IPS DF 19.7 (cell line): ENCODE measurements at regions not wholly inside any gene's neighbourhood (a gene's known extent, or its start where the extent isn't known, plus 50 kb on each side); places are given as distances from the start of the nearest gene placed in this dataset.
"Not testable (repeated sequence)": the region's sequence is repeated elsewhere in the genome, so short reads cannot be mapped to it uniquely, and the experiment has no call there.

Experiments used
- DNase-seq: peaks from one replicate; pipeline ENCODE4 v3.0.0-alpha.2; 2013; ENCODE audit warnings: low read depth, low spot score

DNA sequence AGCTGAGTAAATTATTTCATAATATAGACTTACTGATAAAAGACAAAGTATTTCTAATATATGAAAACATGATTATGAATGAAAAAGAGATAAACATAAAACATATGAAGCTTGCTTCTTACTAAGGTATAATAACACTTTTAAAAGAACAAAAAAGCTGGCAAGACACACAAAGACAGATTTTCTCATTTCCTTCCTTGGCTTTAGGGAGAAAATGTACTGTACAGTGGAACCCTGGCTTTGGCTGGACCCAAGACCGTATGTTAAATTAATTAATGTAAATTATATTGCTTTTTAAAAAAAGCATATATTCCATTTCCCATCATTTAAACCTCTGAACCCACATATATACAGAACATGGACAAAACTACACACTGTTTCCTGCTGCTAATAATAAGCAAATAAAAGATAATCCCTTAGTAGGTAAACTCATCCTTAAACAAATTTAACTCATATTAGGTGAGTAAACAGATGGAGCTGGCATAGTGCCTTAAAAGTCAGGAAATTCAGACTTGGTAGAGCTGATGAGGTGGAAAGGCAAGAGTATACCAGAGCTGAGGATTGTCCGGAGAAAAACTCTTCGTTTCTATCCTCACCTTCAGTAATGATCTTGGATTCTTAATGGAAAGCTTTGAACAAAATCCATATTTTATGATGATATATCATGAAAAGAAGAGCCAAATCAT, 1016.4 kb upstream of the KCND2 start:
- no peak for DNase-seq

DNA sequence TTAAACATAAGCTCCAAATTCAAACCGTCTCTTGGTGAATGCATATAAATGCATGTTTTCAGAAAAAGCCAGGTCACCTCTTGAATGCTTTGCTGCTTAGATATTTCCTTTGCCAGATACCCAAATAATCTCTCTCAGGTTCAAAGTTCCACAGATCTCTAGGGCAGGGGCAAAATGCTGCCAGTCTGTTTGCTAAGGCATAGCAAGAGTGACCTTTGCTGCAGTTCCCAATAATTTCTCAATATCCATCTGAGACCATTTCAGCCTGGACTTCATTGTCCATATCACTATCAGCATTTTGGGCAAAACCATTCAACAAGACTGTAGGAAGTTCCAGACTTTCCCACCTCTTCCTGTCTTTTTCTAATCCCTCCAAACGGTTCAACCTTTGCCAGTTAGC, 1006.2 kb upstream of the KCND2 start:
- not testable (repeated sequence) for DNase-seq

DNA sequence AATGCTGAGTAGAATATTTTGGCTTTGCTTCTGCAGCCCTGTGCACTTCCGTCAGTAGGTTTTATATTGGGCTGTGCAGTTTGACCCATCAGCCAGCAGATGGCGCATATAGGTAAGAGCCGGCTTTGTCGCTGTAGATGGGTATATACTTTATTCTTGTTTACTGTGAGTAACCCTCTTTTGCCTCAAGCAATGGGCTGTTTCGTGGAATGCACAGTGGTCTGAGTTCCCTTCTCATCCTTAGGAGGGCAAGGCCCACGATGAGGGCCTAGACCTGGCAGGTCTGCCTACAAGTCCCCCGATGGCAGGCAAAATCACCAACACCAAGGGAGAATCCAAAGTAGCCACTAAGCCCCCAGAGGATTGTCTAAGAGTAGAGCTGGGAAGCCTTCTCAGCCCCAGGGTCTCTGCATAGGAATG, 1002.9 kb upstream of the KCND2 start:
- DNase-seq = no peak

DNA sequence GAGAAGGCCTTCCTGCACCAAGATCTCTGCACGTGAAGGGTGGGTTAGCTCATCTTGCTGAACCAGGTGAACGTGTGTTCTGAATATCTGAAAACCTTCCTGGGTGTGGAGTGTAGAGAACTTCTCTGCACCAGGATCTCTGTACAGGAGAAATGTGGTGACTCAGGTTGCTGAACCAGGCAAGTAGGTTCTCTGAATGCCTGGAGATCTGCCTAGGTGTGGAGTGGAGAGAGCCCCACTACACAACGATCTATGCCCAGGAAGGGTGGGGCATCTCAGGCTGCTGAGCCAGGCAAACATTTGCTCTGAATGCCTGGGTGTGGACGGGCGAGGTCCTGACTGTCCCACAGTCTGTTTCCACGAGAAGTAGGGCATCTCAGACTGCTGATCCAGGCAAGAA, 1002.3 kb upstream of the KCND2 start:
- no peak for DNase-seq

DNA sequence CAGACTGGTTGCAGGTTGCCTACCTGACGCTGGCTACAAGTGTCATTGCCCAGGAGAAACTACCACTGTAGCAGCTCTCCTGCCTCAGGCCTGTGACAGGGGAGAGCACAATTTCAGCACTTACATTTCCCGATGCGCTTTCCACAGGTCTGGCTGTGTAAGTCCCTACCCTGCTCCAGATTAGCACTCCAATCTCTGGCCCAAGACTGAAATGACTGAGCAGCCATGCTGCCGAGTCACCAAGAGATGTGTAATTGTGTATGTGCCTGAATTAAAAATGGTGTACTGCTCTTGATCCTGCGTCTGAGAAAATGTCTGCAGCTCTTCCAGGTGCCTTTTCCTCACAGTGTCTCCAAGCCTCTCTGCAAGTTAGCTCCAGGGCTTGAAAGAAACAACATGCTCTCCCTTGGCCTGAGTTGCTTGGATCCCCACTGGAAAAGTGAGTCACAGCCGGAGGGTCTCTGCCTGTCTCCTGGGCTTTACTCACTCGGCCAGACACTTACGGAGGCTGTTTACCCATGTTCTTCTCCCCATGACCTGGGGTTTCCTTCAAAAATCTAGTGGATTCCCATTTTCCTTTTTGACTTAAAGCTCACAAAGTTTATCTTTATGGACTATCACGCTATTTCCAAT, 1001.7 kb upstream of the KCND2 start:
- DNase-seq = no peak

GRCh38 chr7:119281181-119281846, 991.7 kb upstream of the KCND2 start:
- DNase-seq = no peak

GRCh38 chr7:119283353-119283752, 989.6 kb upstream of the KCND2 start:
- DNase-seq = no peak

- DNase-seq = no peak
Observed at GRCh38 chr7:119288416-119288815, 984.6 kb upstream of the KCND2 start.

DNA sequence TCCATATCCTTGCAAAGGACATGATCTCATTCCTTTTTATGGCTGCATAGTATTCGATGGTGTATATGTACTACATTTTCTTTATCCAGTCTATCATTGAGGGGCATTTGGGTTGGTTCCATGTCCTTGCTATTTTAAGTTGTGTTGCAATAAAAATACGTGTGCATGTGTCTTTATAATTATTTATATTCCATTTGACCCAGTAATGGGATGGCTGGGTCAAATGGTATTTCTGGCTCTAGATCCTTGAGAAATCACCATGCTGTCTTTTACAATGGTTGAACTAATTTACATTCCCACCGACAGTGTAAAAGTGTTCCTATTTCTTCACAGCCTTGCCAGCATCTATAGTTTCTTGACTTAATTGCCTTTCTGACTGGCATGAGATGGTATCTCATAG, 972.6 kb upstream of the KCND2 start:
- not testable (repeated sequence) for DNase-seq

DNA sequence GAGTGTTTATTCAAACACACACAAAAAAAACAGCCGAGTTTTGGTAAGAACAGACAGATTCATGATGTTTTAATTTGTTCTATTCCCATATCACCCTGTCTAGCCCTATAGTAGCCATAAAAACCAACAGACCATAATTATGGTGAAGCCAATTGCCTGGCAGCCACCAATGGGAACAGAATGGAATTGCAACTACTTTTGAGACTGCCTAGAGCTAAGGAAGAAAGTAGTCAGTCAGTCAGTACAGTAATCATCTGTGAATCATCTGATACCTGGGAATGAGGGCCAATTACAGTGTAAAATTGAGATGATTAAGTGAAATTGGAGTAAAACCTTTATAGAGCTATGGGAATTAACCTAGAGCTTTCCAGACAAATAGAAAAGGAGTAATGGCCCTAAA, 952.7 kb upstream of the KCND2 start:
- no peak for DNase-seq

DNA sequence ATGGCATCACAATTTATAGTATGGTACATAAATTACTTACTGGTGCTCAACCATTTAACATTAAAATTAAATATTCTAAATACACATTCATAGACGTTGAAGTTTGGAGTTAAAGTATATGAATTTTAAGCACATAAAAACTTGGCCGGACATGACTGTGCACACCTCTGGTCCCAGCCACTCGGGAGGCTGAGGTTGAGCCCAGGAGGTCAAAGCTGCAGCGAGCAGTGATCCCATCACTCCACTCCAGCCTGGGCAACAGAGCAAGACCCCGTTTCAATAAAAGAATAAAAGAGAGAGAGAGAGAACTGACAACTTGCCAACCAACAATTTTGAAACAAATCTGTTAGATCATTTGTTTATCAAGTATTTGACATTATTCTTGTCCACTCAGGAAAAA, 943.3 kb upstream of the KCND2 start:
- no peak for DNase-seq

- DNase-seq = no peak
Observed at GRCh38 chr7:119335405-119335804, 937.6 kb upstream of the KCND2 start.

- no peak for DNase-seq
Observed at GRCh38 chr7:119341822-119342221, 931.2 kb upstream of the KCND2 start.

- no peak for DNase-seq
Observed at GRCh38 chr7:119343289-119343688, 929.7 kb upstream of the KCND2 start.

DNA sequence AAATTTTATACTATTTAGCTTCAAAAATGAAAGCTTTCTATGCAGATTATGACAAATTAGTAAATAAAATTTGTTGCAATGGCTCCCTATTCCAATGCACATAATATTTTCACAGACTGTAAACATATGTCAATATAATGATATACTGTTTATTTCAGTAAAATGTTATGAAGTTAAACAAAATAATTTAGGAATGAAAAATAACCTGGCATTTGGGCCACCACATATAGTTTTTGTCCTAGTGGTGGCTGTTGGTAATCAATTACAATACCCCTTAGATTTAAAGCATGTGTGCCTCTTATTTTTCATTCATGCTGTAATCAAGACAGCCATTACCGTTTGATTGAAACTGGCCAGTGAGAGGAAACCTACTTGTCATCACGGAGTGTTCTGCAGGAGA, 928.5 kb upstream of the KCND2 start:
- DNase-seq = no peak

DNA sequence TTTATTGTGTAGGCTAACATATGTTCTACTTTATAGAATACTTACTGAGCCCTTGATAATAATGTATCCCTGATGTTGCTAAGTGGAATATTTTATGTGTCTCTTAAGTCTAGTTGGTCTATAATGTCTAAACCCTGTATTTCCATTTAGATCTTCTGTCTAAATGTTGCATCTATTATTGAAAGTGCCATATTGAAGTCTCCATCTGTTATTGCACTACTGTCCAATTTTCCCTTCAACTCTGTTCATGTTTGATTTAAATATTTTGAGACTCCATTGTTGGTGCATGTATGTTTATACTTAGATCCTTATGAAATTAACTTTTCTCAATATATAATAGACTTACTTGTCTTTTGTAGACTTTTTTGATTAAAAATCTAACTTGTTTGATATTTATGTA, 924.5 kb upstream of the KCND2 start:
- DNase-seq = no peak

DNA sequence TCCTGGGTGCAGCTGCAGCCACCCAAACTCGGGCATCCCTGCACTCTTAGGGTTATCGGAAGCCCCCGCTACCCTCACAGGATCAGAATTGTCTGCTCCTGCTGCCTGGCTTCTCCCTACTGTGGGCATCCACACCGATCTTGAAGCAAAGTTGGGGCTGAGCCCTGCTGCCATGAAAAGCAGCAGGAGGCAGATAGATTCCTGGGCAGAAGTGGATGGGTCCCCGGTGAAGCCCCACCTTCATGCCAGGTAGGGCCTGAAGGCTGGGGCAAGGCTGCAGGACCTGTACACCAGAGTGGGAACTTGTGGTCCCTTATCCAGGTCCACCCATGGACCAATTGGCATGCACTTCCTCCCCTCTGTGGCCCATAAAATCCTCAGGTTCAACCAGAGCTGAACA, 922.6 kb upstream of the KCND2 start:
- DNase-seq = no peak

DNA sequence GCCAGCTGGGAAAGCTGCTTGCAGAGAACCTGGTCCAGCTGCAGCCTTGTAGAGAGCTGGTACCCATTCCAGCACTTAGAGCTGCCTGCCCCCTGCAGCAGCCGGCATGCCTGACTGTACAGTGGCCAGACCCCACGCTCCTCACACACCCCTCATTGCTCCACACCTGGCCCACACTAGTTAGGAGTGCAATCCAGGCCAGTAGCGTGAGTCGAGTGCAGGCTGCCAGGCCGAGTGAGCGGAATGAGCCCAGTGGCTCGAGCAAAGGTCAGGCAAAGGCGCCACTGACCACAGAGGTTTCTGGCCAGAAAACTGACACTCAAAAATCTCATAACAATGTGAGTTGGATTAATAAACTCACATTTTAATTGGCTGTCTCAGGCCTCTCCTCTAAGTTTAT, 921.7 kb upstream of the KCND2 start:
- DNase-seq = no peak

DNA sequence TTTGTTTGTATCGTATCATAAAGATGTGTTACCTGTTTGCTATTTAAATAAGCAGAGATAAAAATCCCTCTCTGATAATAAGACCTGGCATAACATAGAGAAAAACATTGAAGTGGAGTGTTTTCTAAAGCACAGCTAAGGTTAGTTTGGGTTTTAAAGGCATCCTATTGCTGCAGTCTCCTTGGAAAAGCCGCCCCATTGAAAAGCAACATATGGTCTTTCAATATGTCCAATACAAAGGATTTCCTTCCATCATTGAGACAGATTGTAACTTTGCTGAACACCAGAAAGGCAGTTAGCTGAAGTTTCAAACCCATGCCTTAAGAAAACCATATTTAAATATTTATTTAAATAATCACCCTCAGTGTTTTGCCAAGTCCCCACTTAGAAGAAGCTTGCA, 898.5 kb upstream of the KCND2 start:
- DNase-seq = no peak

GRCh38 chr7:119377861-119378260, 895.1 kb upstream of the KCND2 start:
- no peak for DNase-seq

- no peak for DNase-seq
Observed at GRCh38 chr7:119382726-119383125, 890.2 kb upstream of the KCND2 start.

DNA sequence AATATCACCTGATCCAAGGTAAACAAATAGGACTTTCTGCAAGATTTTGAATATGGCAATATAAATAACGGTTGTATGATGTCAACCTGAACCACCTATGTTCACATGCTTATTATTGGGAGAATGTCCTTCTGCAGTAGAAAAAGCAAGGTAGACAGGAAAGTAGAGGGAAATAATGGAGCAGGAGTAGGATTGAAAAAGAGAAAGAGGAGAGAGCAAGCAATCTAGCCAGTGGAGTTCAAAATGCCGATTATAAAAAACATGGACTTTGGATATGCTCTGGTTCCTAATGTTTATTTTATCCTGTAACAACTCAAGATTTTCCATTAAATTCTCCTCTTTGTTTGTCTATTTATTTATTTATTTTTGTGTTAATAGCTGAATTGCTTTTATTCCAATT, 878.0 kb upstream of the KCND2 start:
- no peak for DNase-seq

- DNase-seq = no peak
Observed at GRCh38 chr7:119397156-119397555, 875.8 kb upstream of the KCND2 start.
